ENCODE measurements at regions not wholly inside any gene's neighbourhood (a gene's known extent, or its start where the extent isn't known, plus 50 kb on each side); places are given as distances from the start of the nearest gene placed in this dataset.
"Not testable (repeated sequence)": the region's sequence is repeated elsewhere in the genome, so short reads cannot be mapped to it uniquely, and the experiment has no call there.

- no peak overlapping the region for H2BK15ac ChIP-seq (replicated peaks; ENCODE audit: low read depth)
- no peak overlapping the region for H3K4ac ChIP-seq (ENCODE audit: low read depth, low read length)
- no peaks in the 10 kb centered on the region for H3K27me3 ChIP-seq (ENCODE audit: insufficient read depth, low read length, poor library complexity)
- peak; percentile 54 for DNase-seq
- H3K79me1 ChIP-seq (ENCODE audit: low read length): no peaks in the 10 kb centered on the region
- H3K23ac ChIP-seq (ENCODE audit: low read length): no peak overlapping the region
- WGBS (ENCODE audit: extremely low coverage, insufficient coverage, low lambda C conversion rate): no CpG with 5 or more reads among the region's 8 CpGs
- no peaks in the 10 kb centered on the region for H3K79me2 ChIP-seq (ENCODE audit: control insufficient read depth, insufficient read depth, low read length)
- H3K56ac ChIP-seq (ENCODE audit: low read length): no peak overlapping the region
- no peak overlapping the region for H3K4me2 ChIP-seq (ENCODE audit: low read length)
- H3K36me3 ChIP-seq (ENCODE audit: control insufficient read depth, insufficient read depth, low read length): no peaks in the 10 kb centered on the region
- H3K4me3 ChIP-seq (ENCODE audit: low read length): no peak overlapping the region
- no peak overlapping the region for H2BK5ac ChIP-seq (ENCODE audit: low read length)
- H3K18ac ChIP-seq (ENCODE audit: low read length): no peak overlapping the region
- no peak overlapping the region for H4K5ac ChIP-seq (ENCODE audit: low read length)
- H2BK120ac ChIP-seq (ENCODE audit: low read depth, low read length): peak overlapping the region; percentile 10
- H3K4me1 ChIP-seq (ENCODE audit: control insufficient read depth, low read depth, low read length): no peaks in the 10 kb centered on the region
- H2AK5ac ChIP-seq (ENCODE audit: low read length): no peak overlapping the region
- H3K27ac ChIP-seq (ENCODE audit: low read depth, low read length): no peak overlapping the region
- no peak overlapping the region for H4K8ac ChIP-seq (ENCODE audit: low read depth, low read length)
- no peak overlapping the region for H3K9ac ChIP-seq (ENCODE audit: low read length)
These were observed 135.9 kb downstream of the TMEM30B start for GRCh38 chr14:61145034-61145902.

- not testable (repeated sequence) for H3K27ac ChIP-seq (ENCODE audit: low read depth, low read length); H3K56ac ChIP-seq (ENCODE audit: low read length); H2BK120ac ChIP-seq (ENCODE audit: low read depth, low read length); H3K18ac ChIP-seq (ENCODE audit: low read length); H4K5ac ChIP-seq (ENCODE audit: low read length); H3K4ac ChIP-seq (ENCODE audit: low read depth, low read length); H3K9ac ChIP-seq (ENCODE audit: low read length); H3K27me3 ChIP-seq (ENCODE audit: insufficient read depth, low read length, poor library complexity); DNase-seq; H3K79me1 ChIP-seq (ENCODE audit: low read length); H3K23ac ChIP-seq (ENCODE audit: low read length); H3K79me2 ChIP-seq (ENCODE audit: control insufficient read depth, insufficient read depth, low read length); H2BK5ac ChIP-seq (ENCODE audit: low read length); H4K8ac ChIP-seq (ENCODE audit: low read depth, low read length); H3K4me1 ChIP-seq (ENCODE audit: control insufficient read depth, low read depth, low read length); H2AK5ac ChIP-seq (ENCODE audit: low read length); H3K4me2 ChIP-seq (ENCODE audit: low read length); H3K36me3 ChIP-seq (ENCODE audit: control insufficient read depth, insufficient read depth, low read length); H3K4me3 ChIP-seq (ENCODE audit: low read length); H2BK15ac ChIP-seq (replicated peaks; ENCODE audit: low read depth)
- WGBS (ENCODE audit: extremely low coverage, insufficient coverage, low lambda C conversion rate): no CpG with 5 or more reads among the region's 7 CpGs
These were observed 136.8 kb downstream of the TMEM30B start for GRCh38 chr14:61144117-61145033.

GRCh38 chr14:61140872-61141271, 140.3 kb downstream of the TMEM30B start:
- H3K56ac ChIP-seq (ENCODE audit: low read length): no peak overlapping the region
- no peaks in the 10 kb centered on the region for H3K36me3 ChIP-seq (ENCODE audit: control insufficient read depth, insufficient read depth, low read length)
- no peak for DNase-seq
- H3K79me1 ChIP-seq (ENCODE audit: low read length): no peaks in the 10 kb centered on the region
- no peak overlapping the region for H2AK5ac ChIP-seq (ENCODE audit: low read length)
- no peak overlapping the region for H4K5ac ChIP-seq (ENCODE audit: low read length)
- H3K4me2 ChIP-seq (ENCODE audit: low read length): no peak overlapping the region
- H3K27ac ChIP-seq (ENCODE audit: low read depth, low read length): no peak overlapping the region
- no peaks in the 10 kb centered on the region for H3K79me2 ChIP-seq (ENCODE audit: control insufficient read depth, insufficient read depth, low read length)
- H3K27me3 ChIP-seq (ENCODE audit: insufficient read depth, low read length, poor library complexity): no peaks in the 10 kb centered on the region
- no peak overlapping the region for H4K8ac ChIP-seq (ENCODE audit: low read depth, low read length)
- H3K18ac ChIP-seq (ENCODE audit: low read length): no peak overlapping the region
- H3K4ac ChIP-seq (ENCODE audit: low read depth, low read length): no peak overlapping the region
- no peak overlapping the region for H2BK15ac ChIP-seq (replicated peaks; ENCODE audit: low read depth)
- no peak overlapping the region for H2BK5ac ChIP-seq (ENCODE audit: low read length)
- H2BK120ac ChIP-seq (ENCODE audit: low read depth, low read length): no peak overlapping the region
- no peak overlapping the region for H3K9ac ChIP-seq (ENCODE audit: low read length)
- H3K4me3 ChIP-seq (ENCODE audit: low read length): no peak overlapping the region
- no peaks in the 10 kb centered on the region for H3K4me1 ChIP-seq (ENCODE audit: control insufficient read depth, low read depth, low read length)
- H3K23ac ChIP-seq (ENCODE audit: low read length): no peak overlapping the region

- no peaks in the 10 kb centered on the region for H3K36me3 ChIP-seq (ENCODE audit: control insufficient read depth, insufficient read depth, low read length)
- no peak overlapping the region for H2BK5ac ChIP-seq (ENCODE audit: low read length)
- H3K4me3 ChIP-seq (ENCODE audit: low read length): no peak overlapping the region
- H3K4me2 ChIP-seq (ENCODE audit: low read length): no peak overlapping the region
- no peak overlapping the region for H3K4ac ChIP-seq (ENCODE audit: low read depth, low read length)
- H3K18ac ChIP-seq (ENCODE audit: low read length): no peak overlapping the region
- no peak overlapping the region for H3K56ac ChIP-seq (ENCODE audit: low read length)
- WGBS (ENCODE audit: extremely low coverage, insufficient coverage, low lambda C conversion rate): no CpG with 5 or more reads among the region's 3 CpGs
- no peaks in the 10 kb centered on the region for H3K79me2 ChIP-seq (ENCODE audit: control insufficient read depth, insufficient read depth, low read length)
- H4K8ac ChIP-seq (ENCODE audit: low read depth, low read length): no peak overlapping the region
- H4K5ac ChIP-seq (ENCODE audit: low read length): no peak overlapping the region
- H3K27me3 ChIP-seq (ENCODE audit: insufficient read depth, low read length, poor library complexity): no peaks in the 10 kb centered on the region
- H2AK5ac ChIP-seq (ENCODE audit: low read length): no peak overlapping the region
- DNase-seq: no peak
- H3K23ac ChIP-seq (ENCODE audit: low read length): no peak overlapping the region
- no peaks in the 10 kb centered on the region for H3K79me1 ChIP-seq (ENCODE audit: low read length)
- no peak overlapping the region for H3K27ac ChIP-seq (ENCODE audit: low read depth, low read length)
- H3K9ac ChIP-seq (ENCODE audit: low read length): no peak overlapping the region
- no peak overlapping the region for H2BK15ac ChIP-seq (replicated peaks; ENCODE audit: low read depth)
- no peaks in the 10 kb centered on the region for H3K4me1 ChIP-seq (ENCODE audit: control insufficient read depth, low read depth, low read length)
- H2BK120ac ChIP-seq (ENCODE audit: low read depth, low read length): no peak overlapping the region
These were observed 140.9 kb downstream of the TMEM30B start for GRCh38 chr14:61140271-61140670.

GRCh38 chr14:61139006-61139599, 142.0 kb downstream of the TMEM30B start:
- no peak overlapping the region for H2BK120ac ChIP-seq (ENCODE audit: low read depth, low read length)
- H3K9ac ChIP-seq (ENCODE audit: low read length): no peak overlapping the region
- no peaks in the 10 kb centered on the region for H3K79me2 ChIP-seq (ENCODE audit: control insufficient read depth, insufficient read depth, low read length)
- no peak overlapping the region for H3K4me2 ChIP-seq (ENCODE audit: low read length)
- no peaks in the 10 kb centered on the region for H3K36me3 ChIP-seq (ENCODE audit: control insufficient read depth, insufficient read depth, low read length)
- H3K27ac ChIP-seq (ENCODE audit: low read depth, low read length): no peak overlapping the region
- no peaks in the 10 kb centered on the region for H3K4me1 ChIP-seq (ENCODE audit: control insufficient read depth, low read depth, low read length)
- no peak overlapping the region for H3K4ac ChIP-seq (ENCODE audit: low read depth, low read length)
- no peak overlapping the region for H2BK15ac ChIP-seq (replicated peaks; ENCODE audit: low read depth)
- no peak overlapping the region for H2AK5ac ChIP-seq (ENCODE audit: low read length)
- no peak overlapping the region for H4K5ac ChIP-seq (ENCODE audit: low read length)
- no peak overlapping the region for H3K4me3 ChIP-seq (ENCODE audit: low read length)
- WGBS (ENCODE audit: extremely low coverage, insufficient coverage, low lambda C conversion rate): 89% methylated on average over 1 of the region's 2 CpGs
- DNase-seq: no peak
- H2BK5ac ChIP-seq (ENCODE audit: low read length): no peak overlapping the region
- H3K56ac ChIP-seq (ENCODE audit: low read length): no peak overlapping the region
- no peaks in the 10 kb centered on the region for H3K27me3 ChIP-seq (ENCODE audit: insufficient read depth, low read length, poor library complexity)
- H3K79me1 ChIP-seq (ENCODE audit: low read length): no peaks in the 10 kb centered on the region
- H4K8ac ChIP-seq (ENCODE audit: low read depth, low read length): no peak overlapping the region
- H3K18ac ChIP-seq (ENCODE audit: low read length): no peak overlapping the region
- H3K23ac ChIP-seq (ENCODE audit: low read length): no peak overlapping the region
